ENCODE measurements at regions not wholly inside any gene's neighbourhood (a gene's known extent, or its start where the extent isn't known, plus 50 kb on each side); places are given as distances from the start of the nearest gene placed in this dataset.

GRCh38 chr2:188159484-188159883 lies 132.2 kb upstream of the GULP1 start:
- DNase-seq (ENCODE audit: low read depth): no peak
- no peak for TF ChIP-seq CTCF (IDR thresholded peaks at IDR 0.05; ENCODE audit: control insufficient read depth, insufficient read depth, low read depth, low read length, missing control alignments)
- H3K4me3 ChIP-seq (ENCODE audit: control insufficient read depth, low read depth, low read length): no peak overlapping the region

- no peak for TF ChIP-seq CTCF (IDR thresholded peaks at IDR 0.05; ENCODE audit: control insufficient read depth, insufficient read depth, low read depth, low read length, missing control alignments)
- DNase-seq (ENCODE audit: low read depth): no peak
- no peak overlapping the region for H3K4me3 ChIP-seq (ENCODE audit: control insufficient read depth, low read depth, low read length)
These were observed 121.3 kb upstream of the GULP1 start for GRCh38 chr2:188170356-188170755.

- no peak overlapping the region for H3K4me3 ChIP-seq (ENCODE audit: control insufficient read depth, low read depth, low read length)
- TF ChIP-seq CTCF (IDR thresholded peaks at IDR 0.05; ENCODE audit: control insufficient read depth, insufficient read depth, low read depth, low read length, missing control alignments): no peak
- DNase-seq (ENCODE audit: low read depth): no peak
These were observed 115.1 kb upstream of the GULP1 start for GRCh38 chr2:188176620-188177019.

- no peak for DNase-seq (ENCODE audit: low read depth)
- TF ChIP-seq CTCF (IDR thresholded peaks at IDR 0.05; ENCODE audit: control insufficient read depth, insufficient read depth, low read depth, low read length, missing control alignments): no peak
- H3K4me3 ChIP-seq (ENCODE audit: control insufficient read depth, low read depth, low read length): no peak overlapping the region
These were observed 110.4 kb upstream of the GULP1 start for GRCh38 chr2:188181067-188181838.

GRCh38 chr2:188181884-188182283 lies 109.8 kb upstream of the GULP1 start:
- no peak for TF ChIP-seq CTCF (IDR thresholded peaks at IDR 0.05; ENCODE audit: control insufficient read depth, insufficient read depth, low read depth, low read length, missing control alignments)
- H3K4me3 ChIP-seq (ENCODE audit: control insufficient read depth, low read depth, low read length): no peak overlapping the region
- DNase-seq (ENCODE audit: low read depth): no peak

- DNase-seq (ENCODE audit: low read depth): no peak
- TF ChIP-seq CTCF (IDR thresholded peaks at IDR 0.05; ENCODE audit: control insufficient read depth, insufficient read depth, low read depth, low read length, missing control alignments): no peak
- no peak overlapping the region for H3K4me3 ChIP-seq (ENCODE audit: control insufficient read depth, low read depth, low read length)
These were observed 103.9 kb upstream of the GULP1 start for GRCh38 chr2:188187726-188188125.
